ENCODE measurements at regions not wholly inside any gene's neighbourhood (a gene's known extent, or its start where the extent isn't known, plus 50 kb on each side); places are given as distances from the start of the nearest gene placed in this dataset.
A peak's percentile ranks its signal among the peaks of the same experiment; 100 is the strongest.

DNA sequence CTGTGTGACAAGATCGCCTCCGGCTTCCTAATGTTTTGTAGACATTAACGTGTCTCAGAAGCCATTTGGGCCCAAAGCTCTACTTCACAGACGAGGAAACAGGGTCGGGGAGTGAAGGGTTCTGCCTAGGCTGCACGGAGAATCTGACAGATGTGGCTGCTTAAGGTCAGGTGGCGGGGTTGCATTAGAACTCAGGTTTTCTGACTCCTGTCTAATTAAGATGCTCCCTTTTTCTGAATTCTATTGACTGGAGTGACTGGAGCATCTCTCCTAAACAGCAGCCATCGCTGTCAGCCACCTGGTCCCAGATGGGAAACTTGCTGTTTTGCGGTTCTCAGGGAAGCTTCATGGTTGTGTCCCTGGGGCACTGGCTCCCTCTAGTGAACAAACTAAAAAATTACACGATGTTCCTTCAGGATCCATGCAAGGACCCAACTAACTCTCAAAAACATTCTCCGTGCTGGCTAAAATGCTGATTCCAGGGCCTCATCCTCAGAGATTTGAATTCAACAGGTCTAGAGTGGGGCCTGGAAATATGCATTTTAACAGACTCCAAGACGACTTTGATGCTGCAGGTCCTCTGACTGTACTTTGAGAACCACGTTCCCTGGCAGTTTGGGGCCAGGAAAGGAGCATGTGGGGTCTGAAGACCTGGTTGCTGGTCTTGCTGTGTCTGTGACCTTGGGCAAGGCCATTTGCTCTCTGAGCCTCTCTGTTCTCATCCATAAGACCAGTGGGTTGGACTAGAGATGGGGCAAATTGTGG, 117.4 kb downstream of the IRF8 start:
- DNase-seq (ENCODE audit: low read depth in 4 of 4, low spot score in 3 of 4), result no peak

DNA sequence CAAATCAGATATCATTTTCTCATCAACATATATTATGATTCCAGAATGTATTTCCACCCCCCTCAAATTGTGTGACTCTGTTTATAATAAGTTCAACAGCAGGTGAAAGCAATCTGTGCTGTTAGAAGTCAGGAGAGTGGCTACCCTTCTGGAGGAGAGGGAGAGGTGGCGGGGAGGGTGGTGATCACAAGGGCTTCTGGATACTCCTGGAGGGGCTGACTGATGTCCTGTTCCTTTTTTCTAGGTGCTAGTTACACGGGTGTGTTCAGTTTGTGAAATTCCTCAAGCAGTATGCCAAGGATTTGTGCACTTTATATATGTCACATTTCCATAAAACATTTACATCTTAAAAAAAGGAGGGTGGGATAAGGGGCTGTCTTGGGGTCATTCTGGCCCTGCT, 119.1 kb downstream of the IRF8 start:
- DNase-seq (ENCODE audit: low read depth in 4 of 4, low spot score in 3 of 4), result no peak

DNA sequence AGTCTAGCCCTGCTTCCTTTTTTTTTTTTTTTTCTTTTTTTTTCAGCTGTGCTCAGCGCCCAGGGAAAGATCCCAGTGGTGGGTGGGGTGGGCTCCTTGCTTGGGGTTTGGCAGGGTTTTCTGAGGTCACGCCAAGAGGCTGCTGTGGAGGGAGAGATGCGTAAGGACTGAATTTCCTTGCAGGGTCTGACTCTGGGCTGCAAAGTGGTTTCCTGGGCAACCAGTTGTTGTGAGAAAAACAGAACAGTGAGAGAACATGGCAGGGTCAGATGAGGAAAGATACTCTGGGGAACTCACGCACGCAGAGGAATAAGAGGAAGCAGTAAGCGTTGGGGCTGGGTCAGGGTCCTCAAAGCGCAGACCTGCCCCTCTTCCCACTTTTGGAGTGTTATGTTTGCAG, 119.5 kb downstream of the IRF8 start:
- DNase-seq (ENCODE audit: low read depth in 4 of 4, low spot score in 3 of 4), result no peak

DNA sequence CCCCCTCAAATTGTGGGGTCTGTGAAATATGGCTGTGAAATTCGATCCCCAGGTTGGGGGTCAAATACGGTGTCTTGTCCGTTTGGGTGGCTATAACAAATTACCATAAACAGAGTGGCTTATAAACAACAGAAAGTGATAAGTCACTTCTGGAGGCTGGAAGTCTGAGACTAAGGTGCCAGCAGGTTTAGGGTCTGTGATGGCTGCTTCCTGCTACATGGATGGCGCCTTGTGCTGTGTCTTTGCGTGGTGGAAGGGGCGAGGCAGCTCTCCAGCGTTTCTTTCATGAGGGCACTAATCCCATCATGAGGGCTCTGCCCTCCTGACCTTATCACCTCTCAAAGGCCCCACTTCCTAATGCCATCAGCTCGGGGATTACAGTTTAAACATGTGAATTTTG, 120.0 kb downstream of the IRF8 start:
- DNase-seq (ENCODE audit: low read depth in 4 of 4, low spot score in 3 of 4), result no peak

DNA sequence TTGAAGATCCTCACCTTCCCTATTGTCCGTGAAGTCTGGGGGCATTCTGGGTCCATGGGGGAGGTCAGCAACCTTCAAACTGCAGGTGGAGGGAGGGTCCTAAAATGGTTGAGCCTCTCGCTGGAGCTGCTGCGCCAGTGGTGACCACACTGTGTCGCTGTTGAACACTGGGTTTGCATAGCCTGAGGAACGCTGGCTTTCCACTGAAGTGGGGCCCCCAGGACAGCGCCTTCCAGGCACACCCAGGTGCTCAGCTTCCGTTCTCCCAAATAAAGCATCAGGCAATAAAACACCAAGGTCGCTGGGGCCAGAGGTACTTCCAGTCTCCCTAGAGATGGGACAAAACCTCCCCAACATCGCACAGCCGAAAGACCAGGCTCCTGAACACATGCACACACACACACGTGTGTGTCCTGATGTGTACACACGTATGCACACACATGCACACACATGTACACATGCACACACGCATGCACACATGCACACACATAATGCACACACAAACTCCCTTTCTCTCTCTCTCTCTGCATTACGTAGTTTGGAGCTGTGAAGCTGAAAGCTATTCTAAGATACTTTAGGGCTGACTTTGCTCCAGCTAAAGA, 120.6 kb downstream of the IRF8 start:
- DNase-seq (ENCODE audit: low read depth in 4 of 4, low spot score in 3 of 4), result no peak

DNA sequence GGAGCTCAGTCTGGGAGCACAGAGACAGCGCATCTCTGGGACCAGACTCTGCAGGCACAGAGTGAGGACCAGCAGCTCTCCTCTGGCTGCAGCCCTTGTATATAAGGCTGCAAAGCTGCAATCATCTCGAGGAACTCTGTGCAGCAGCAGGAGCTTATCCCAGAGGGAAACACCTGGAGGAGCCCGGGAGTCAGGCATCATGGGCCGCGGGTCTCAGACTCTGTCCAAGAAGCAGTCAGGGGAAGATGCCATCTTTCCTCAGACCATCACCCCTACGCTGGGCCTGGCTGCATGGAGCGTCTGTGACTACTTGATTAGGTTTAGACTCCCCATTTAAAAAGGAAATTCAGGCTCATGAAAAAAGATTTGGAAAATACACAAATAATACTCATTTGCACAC, 122.0 kb downstream of the IRF8 start:
- no peak for DNase-seq (ENCODE audit: low read depth in 4 of 4, low spot score in 3 of 4)

DNA sequence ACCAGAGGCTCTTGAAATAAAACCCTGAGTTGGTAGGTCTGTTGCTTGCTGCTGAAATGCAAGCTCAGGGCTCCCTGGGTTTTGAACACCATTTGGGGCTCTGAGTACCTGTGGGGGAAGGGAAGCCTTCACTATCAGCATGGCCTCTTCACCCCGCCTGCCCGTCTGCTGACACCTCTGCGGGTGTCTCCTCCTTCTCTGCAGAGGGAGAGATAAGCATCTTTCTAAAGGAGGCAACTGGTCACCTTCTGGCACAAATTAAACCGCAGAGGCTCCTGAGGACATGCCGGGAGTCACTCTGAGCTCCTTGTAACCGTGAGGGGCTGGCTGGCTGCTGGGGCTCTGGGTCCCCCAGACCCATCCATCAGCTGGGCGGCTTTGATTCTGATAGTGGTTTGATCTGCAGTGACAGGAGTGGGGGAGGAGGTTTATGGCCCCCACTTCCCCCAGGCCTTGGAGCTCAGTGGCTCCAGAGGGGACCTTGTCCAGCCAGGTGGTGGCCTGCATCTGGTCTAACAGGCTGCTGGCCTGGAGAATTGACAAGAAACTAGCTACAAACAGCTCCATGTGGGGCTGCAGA, 123.5 kb downstream of the IRF8 start:
- DNase-seq (ENCODE audit: low read depth in 4 of 4, low spot score in 3 of 4), result no peak

DNA sequence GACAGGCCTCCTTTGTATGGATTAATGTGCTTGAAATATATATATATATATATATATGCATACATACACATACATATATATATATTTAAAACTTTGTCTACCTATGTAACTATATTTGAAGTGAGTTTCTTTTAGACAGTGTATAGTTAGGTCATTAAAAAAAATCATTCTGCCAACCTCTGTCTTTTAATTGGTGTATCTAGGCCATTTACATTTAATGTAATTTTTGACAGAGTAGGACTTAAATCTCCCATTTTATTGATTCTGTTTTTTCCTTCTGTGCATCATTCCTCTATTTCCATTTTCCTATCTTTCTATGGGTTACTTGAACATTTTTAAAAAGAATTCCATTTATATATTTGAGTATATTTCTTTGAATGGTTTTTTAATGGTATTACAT, 125.2 kb downstream of the IRF8 start:
- no peak for DNase-seq (ENCODE audit: low read depth in 4 of 4, low spot score in 3 of 4)

DNA sequence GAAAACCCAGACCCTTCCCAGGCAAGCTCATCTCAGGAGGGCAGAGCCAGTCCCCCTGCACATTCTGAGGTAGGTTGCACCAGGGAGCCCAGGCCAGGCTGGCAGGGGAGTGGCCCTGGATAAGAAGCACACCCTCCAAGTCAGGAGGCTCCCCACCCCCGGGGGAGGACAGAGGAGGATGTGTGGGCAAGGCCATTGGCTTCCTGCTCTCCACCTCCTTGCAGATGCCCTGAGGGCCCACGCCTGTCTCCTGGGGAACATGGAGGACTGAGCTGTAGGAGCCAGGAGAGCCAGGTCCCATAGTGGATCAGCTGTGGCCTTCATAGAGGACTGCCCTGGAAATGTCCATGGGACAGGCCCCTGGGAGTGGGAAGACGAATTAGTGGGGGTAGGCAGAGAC, 126.7 kb downstream of the IRF8 start:
- DNase-seq (ENCODE audit: low read depth in 4 of 4, low spot score in 3 of 4), result no peak

DNA sequence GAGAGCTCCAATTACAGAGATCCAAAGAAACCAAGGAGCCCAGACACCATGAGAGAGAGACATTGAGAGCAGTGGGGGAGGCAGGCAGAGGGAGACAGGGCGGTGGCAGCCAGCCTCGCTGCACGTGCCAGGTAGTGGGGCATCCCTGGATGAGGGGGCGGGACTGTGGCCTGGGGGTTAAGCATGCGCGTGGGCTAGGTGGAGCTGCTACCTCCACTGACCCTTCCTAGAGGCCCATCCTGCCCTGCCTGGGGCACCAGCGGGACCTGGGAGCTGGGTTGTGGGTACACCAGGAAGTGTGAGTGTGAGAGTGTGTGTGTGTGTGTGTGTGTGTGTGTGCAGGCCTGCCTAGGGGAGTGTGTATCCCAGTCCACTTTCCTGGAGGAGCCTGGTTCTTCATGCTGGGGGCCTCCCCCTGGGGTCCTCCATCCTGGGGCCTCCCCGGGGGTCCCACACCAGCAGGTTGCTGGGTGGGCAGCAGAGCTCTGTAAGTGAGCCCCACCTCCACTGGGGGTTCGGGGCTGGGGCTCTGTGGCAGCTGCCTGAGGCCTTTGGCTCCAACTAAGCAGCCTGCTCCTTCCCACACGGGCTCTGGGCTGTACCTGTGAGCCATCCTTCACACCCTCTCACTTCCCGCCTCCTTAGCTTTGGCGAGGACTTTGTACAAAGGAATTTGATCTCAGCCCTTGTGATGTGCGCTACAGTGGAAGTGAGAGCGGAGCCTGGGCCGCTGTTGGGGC, 127.4 kb downstream of the IRF8 start:
- DNase-seq (ENCODE audit: low read depth in 4 of 4, low spot score in 3 of 4), result no peak

DNA sequence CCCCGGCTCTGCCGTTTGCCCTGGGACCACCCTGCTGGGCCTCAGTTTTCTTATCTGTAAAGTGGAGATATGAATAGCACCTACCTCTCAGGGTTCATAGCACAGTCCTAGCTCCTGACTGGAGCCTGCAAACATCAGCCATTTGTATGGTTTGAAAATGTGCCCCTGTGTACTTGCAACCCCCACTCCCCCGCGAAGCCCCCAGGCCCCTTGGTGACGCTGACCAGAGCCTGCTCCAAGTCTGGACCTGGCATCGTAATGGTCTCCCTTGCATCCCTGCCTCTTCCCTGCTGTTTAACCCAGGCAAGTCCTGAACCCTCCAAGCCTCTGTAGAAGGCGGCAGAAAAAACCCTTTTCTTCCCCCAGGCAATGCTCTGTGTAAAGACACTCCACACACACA, 128.0 kb downstream of the IRF8 start:
- DNase-seq (ENCODE audit: low read depth in 4 of 4, low spot score in 3 of 4), result no peak

DNA sequence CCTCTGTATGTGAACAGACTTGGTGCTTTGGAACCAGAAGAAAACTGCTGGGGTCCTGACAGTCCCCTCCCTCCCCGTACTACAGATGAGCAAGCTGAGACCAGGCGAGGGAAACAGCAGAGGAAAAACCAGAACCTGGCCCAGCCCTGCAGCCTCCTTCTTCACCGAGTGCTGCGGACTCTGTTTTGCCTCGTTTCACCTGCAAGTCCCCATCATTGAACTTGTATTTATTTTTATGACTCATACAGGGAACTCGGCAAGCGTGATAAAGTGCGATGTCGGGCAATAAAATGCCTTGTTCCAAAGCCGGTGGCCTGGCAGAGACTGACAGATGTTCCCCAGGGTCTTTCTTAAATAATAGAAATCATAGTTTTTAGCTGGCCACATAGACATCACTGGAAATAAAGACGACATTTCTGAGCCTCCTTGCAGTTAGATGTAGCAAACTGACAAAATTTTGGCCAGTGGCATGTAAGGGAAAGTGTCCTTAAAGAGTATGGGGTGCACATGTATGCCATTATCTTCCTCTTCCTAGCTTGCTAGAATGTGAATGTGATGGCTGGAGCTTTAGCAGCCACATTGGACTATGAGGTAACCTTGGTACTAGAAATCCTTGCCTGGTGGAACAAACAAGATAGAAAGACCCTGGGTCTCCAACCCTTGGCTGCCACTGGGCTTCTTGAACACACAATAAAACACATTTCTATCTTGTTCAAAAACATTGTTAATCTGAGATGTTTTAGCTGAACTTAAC, 128.6 kb downstream of the IRF8 start:
- DNase-seq (ENCODE audit: low read depth in 4 of 4, low spot score in 3 of 4), result no peak

DNA sequence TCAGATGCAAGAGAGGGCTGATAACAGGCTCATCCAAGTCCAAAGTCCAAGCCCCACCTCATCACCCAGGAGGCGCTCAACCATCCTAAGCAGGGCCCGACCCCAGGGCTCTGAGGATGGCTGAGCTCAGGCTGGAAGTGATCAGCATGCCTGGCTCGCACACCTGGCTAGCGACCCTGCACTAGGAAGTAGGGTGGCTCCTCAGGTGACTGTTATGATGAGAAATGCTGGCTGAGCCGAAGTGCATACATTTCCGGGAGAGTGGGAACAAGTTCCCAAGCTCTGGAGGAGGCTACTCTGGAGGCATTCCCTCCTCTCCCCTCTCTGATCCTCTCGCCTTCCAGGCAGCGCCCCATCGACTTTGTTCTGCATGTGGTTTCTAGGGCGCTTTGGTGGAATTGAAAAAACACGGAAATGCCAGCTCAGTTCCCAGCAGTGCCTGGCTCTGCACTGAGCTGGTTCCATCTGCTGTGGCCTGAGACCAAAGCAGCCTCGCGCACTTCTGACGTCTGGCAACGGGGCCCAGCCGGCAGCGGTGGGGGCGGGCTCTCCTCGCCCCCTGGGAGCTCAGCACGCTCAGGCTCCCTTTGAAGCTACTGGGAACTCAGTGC, 130.3 kb downstream of the IRF8 start:
- peak in 1 of 4 donors; percentile 34 for DNase-seq (ENCODE audit: low read depth in 4 of 4, low spot score in 3 of 4)

DNA sequence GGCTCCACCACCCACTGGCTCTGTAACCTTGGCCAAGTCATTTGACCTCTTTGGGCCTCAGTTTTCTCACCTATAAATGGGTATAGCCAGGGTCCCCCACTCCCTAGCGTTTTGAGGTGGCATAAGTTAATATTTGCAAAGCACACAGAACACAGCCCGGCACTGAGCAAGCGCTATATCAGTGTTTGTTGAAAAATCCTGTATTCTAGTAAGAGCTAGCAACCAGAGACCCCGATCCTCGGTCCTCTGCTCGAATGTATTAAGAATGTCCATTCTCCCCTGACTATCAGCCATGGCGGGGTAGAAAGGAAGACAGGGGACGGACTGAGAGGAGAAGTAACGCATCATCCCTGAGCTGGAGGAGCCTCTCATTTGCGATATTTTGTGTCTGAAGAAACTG, 131.2 kb downstream of the IRF8 start:
- DNase-seq (ENCODE audit: low read depth in 4 of 4, low spot score in 3 of 4), result no peak

DNA sequence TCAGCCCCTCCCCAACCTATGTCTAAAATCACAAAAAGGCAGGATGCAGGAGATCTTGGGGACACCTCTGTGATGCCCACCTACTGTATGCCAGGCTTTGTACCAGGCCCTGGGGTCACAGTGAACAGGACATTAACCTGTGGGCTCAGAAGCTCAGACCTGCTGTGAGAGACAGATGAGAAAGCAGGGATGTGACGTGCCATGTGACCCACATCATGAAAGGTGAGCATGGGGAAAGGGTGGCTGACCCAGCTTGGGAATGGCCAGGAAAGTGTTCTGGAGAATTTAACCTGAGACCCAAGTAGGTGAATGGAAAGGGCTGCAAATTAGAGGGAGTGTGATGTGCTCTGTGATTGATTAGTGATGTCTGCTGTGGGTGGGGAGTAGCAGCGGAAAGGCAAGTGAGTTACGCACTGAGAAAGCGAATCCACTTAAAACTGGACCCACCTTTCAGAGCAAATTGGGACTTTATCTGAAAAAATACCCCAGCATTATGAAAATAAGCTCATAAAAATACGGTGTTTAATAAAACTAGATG, 132.2 kb downstream of the IRF8 start:
- DNase-seq (ENCODE audit: low read depth in 4 of 4, low spot score in 3 of 4), result no peak

DNA sequence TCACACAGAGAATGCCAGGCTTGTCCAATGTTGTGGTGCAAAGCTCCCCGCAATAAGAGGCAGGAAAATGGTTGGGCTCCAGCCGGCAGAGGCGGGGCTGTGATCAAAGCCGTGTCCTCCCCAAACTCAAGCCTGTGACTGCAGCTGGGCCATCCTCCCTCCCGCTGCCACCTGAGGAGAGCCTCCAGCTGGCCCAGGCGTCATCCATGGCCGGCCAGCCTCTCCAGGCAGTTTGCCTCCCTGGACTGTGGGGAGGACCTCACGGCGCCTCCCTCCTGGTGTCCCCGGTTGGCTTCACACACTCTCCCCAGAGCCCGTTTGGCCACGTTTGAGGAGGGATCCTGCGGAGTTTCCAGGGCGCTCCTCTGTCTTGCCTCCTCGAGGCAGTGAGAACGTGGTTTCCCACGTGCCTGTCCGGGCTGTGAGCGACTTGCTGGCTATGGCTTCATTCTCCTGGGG, 134.1 kb downstream of the IRF8 start:
- DNase-seq (ENCODE audit: low read depth in 4 of 4, low spot score in 3 of 4), result peak in 2 of 4 donors; percentile 63 to 70

DNA sequence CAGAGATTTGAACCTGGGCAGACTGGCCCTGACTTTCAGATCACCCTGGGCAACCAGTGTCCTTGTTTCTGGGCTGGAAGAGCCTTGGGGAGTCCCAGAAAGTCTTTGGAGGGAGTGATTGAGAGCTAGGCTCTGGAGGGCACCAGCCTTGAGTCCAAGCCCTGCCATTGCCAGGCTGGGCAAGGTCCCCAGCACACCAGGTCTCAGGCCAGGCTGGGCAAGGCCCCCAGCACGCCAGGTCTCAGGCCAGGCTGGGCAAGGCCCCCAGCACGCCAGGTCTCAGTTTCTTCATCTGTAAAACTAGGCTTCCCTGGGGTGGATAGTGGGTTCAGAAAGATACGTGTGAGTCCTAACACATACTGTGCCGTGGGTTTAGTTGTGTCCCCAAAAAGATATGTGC, 135.0 kb downstream of the IRF8 start:
- DNase-seq (ENCODE audit: low read depth in 4 of 4, low spot score in 3 of 4), result no peak

DNA sequence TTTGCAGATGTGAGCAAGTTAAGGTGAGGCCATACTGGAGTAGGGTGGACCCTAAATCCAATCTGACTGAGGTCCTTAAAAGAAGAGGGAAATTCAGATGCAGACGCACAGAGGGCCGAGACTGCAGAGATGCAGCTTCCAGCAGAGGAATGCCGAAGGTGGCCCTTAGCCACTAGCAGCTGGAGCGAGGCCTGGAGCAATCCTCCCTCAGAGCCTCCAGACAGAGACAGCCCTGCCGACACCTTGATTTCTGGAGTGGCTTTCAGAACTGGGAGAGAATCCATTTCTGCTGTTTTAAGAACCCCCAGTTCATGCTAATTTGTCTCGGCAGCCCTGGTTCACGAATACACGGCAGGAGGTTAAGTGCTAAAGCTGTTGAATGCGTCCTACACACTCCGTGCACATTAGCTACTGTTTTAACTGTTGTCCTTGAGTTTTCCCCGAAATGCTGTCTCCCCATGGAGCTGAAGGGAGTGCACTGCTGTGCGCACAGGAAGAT, 135.5 kb downstream of the IRF8 start:
- DNase-seq (ENCODE audit: low read depth in 4 of 4, low spot score in 3 of 4), result no peak

DNA sequence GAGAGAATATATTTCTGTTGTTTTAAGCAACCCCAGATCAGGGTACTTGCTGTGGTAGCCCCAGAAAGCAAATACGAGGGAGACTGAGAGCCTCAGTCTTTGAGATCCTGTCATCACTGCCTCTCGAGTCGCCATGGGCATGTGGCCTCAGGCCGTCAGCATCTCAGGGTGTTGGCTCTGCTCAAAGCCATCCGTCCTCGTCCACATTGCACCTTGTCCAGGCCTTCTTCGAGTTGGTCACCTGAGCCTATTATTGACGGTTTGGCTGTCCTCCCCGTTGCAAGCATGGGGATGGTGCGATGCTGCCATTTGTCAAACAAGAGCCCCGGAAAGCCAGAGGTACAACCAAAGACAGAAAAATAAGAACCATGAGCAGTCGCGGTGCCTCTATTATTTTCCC, 136.9 kb downstream of the IRF8 start:
- DNase-seq (ENCODE audit: low read depth in 4 of 4, low spot score in 3 of 4), result no peak
